HG03432 (cell line): ENCODE measurements at regions not wholly inside any gene's neighbourhood (a gene's known extent, or its start where the extent isn't known, plus 50 kb on each side); places are given as distances from the start of the nearest gene placed in this dataset.
"Not testable (repeated sequence)": the region's sequence is repeated elsewhere in the genome, so short reads cannot be mapped to it uniquely, and the experiment has no call there.

ENCODE experiments used
- ATAC-seq: cut with Tn5 transposase; IDR thresholded peaks from one replicate; pipeline ENCODE4 v1.9.1; 2021; ENCODE audit warnings: mild to moderate bottlenecking, moderate library complexity; ENCODE audit not compliant: unreplicated experiment

- no peak for ATAC-seq
These were observed 100.1 kb upstream of the PLXNA2 start for GRCh38 chr1:208344202-208344857.

DNA sequence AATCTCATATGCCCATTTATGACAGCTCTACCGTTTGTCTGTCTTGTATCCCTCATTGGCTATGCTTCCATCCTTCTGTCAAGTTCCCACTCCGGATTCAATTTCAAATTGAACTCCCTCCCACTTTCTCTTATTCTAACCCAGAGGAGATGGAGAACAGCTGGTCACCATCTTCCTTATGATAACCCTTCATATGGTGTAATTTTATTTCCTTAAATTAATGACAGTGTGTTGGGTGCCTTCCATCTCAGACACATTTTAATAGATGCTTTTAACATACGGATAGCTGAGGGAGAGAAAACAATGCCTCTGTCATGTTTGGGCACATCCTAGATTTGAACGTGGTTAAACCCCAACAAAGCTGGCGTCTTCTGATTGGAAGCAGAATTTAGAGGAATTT lies 103.0 kb upstream of the PLXNA2 start:
- no peak for ATAC-seq

- ATAC-seq: no peak
These were observed 105.6 kb upstream of the PLXNA2 start for GRCh38 chr1:208349694-208350330.

- ATAC-seq: no peak
These were observed 106.6 kb upstream of the PLXNA2 start for GRCh38 chr1:208350815-208351214.

GRCh38 chr1:208351838-208352237 lies 107.7 kb upstream of the PLXNA2 start:
- no peak for ATAC-seq

GRCh38 chr1:208353797-208354196 lies 109.6 kb upstream of the PLXNA2 start:
- not testable (repeated sequence) for ATAC-seq

DNA sequence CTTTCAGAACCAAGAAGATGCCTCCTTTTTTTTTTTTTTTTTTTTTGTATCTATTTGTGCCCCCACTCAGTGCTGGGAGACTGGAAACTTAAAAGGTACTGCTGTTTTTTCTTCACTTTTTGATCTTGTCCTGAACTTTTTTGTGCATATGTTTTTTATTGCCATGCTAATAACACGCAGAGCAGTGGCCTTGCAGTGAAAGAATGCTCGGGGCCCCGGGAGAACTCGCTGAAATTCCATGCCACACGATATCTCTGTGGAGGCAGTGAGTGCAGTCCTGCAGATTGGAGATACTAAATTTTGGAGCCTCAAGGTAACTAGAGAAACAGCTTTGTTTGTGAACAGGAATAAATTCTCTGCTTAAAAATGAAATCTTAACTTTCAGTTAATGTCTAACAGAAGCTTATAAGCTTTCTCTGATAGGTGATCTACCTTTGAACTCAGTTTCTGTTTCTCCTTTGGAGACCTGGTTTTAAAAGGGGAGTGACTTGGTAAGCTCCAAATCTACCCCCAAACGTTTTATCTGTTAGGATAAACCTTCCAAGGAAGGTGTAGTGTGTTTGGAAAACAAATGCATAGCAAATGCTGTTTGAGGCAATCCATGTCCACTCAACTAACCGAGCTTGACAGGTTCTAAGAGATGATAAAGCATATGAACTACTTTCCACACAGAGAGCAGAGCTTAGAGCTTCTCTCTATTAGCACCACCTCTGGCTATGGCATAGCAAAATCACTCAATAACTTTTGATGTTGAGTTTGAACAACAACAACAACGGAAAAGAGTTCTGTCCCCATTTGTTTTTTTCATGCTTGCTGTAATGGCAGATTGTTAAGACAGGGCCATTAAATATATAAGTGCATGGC lies 113.7 kb upstream of the PLXNA2 start:
- no peak for ATAC-seq

GRCh38 chr1:208358651-208359050 lies 114.5 kb upstream of the PLXNA2 start:
- ATAC-seq: no peak

GRCh38 chr1:208362011-208362410 lies 117.8 kb upstream of the PLXNA2 start:
- no peak for ATAC-seq

DNA sequence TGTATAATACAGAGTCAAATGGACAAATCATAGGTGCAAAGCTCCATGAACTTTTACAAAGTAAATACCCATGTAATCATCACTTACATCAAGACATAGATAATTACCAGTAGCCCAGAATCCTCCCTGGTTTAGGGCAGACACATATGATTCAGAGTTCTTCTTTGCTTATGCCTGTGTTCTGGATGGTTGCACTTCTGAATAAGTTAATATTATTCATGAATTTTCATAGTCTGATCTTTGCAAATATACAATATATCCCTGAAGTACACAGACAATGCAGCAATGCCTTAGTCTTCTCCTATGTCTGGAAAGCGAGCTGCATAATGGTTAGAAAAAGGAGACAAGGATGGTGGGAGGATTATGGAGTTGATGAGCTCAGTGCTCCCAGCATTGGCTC lies 122.4 kb upstream of the PLXNA2 start:
- no peak for ATAC-seq

DNA sequence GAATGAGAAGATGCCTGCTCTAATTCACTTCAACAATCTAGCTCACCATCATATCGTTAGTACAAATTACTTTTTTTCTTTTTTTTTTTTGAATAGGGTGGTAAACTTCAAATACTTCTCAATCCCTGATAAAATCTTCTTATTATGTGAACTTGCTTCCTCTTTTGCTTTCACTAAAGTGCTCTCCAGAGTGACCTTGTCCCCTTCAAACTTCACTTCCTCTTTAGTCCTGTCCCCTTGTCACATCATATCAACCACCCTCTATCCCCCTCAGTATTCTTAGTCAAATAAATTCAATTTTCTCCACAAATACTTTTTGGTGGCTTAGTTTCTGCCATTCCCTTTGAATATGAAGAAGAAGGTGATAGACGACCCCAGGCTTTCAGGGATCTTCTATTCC lies 124.9 kb upstream of the PLXNA2 start:
- ATAC-seq: no peak

DNA sequence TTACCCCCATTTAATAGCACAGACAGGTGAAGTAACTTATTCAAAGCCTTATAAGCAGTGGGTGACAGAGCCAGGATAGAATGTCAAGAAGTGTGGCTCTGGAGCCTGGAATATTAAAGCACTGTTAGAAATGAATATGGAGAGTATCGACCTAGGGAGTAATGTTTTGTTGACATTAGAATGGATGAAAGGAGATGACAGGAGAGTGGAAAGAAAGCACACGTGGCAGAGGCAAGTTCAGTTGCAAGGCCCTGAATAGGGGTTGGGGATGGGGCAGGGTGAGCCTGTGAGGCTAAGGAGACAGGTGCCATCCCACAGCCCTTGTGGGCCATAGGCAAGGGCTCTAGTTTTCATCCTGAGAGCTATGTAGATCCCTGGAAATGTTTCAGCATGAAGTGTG lies 125.5 kb upstream of the PLXNA2 start:
- no peak for ATAC-seq

DNA sequence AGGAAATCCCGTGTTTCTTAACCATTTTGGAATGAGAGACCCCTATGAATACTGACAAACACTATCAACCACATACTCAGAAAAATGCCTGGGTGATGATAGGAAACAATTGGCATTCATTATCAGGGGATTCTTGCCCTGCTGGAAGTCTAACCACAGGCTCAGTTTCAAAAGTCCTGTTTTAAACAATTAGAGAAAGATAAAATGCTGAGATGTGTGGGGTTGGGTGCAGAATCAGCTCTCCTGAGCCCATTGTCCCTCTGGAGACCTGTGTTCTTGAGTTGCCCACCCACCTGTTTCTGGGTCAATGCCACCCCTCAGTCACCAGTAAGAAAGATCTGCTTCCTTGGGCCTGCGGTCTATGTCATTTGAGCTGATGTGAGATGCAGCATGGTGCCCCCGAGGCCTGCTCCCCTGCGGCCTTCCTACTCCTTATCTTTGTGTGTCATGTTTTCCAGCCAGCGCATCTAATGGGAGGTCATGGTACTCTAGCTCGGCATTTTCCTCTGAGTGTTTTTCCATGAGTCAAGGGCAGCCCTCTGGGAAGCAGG lies 130.3 kb upstream of the PLXNA2 start:
- ATAC-seq: no peak

DNA sequence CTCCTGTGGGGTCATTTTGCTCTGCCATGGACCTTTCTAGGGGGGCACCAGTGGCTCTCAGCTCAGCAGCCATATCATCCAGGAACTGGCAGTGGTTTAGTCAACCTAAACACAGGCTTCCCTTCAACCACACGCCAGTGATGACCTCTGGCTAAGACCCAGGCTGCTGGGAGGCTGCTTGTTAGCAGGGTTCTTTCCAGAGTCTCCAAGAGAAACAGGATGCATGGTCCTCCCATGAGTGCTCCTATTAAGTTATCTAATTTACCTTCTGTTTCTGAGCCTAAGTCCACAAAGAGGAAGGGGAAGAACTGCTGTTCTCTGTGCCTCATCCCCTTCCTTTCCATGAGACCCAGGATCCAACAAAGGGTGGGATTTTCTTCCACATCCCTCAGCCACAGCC lies 137.3 kb upstream of the PLXNA2 start:
- ATAC-seq: no peak

GRCh38 chr1:208387908-208388811 lies 144.0 kb upstream of the PLXNA2 start:
- no peak for ATAC-seq

DNA sequence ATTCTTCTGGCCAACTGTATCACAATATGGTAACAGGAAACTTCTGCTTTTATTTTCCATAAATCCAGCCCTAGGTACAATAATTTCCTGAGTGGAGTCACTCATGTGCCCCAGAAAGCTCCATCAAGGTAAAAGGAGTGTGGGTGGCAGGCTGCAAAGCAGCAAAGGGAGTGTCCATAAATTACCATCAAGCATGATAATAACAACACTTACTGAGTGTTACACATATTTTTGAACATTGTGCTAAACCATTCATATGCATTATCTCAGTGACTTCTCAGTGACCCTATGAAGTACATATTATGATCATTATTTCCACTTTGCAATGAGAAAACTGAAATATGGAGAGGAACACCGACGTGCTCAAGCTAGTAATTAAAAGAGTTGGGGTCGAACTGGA lies 149.2 kb upstream of the PLXNA2 start:
- ATAC-seq: no peak

GRCh38 chr1:208393826-208394225 lies 149.6 kb upstream of the PLXNA2 start:
- ATAC-seq: no peak

DNA sequence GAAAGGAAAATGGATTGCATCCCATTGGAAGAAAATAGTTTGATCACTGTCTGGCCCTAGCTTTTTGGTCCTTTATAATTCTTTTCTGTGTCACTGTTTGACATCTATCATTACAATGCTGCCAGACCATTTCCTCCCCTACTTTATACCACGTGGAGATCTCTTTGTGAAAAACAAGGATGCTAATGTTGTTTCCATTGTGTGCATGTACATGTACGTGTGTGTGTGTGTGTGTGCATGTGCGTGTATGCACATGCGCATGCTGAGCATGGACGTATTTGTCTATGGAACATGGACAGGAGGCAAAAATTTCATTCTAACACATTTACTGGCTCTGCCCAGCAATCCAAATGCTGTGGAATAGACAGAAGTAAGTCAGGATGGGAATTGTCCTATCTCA lies 153.1 kb upstream of the PLXNA2 start:
- ATAC-seq: no peak

DNA sequence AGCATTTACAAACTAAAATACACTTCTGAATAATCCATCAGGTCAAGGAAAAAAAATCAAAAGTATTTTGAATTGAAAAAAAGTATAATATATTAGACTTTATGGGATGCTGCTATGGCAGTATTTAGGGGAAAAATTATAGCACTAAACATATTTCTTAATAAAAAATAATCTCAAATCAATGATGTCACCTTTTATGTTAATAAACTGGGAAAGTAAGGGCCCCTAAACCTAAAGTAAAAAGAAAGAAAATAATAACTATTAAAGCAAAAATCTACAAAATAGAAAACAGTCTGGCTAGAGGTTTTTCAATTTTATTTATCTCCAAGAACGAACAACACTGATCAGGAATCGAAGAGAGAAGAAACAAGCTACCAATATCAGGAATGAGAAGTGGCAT lies 160.8 kb upstream of the PLXNA2 start:
- no peak for ATAC-seq

- no peak for ATAC-seq
These were observed 165.0 kb upstream of the PLXNA2 start for GRCh38 chr1:208409176-208409575.

DNA sequence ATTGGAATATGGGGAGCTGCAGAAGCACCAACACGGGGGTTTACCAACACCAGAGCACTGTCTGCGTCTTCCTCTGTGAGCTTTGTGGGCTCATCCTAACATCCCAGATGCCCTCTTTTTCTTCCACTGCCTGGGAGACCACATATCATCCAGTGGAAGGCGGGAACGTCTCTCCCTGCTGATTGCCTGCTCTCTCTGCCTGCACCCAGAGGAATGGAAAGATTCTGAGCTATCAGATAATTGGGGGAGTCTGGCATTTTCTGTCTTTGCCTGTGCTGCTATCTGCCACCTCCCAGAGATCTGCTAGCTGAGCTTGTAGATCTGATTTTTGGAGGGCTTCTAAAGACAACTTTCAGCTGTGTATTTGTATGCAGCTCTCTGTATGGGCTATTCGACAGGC lies 166.2 kb upstream of the PLXNA2 start:
- ATAC-seq: no peak
